Naive thymus-derived CD4-positive, alpha-beta T cell (primary cell): ENCODE measurements at regions not wholly inside any gene's neighbourhood (a gene's known extent, or its start where the extent isn't known, plus 50 kb on each side); places are given as distances from the start of the nearest gene placed in this dataset.
A peak's percentile ranks its signal among the peaks of the same experiment; 100 is the strongest.

Experiments
- ATAC-seq: fragments of 150-1000 bp; cut with Tn5 transposase; 2 replicates; pipeline ENCODE4 v1.10.0; 2021; ENCODE audit warnings: mild to moderate bottlenecking, moderate library complexity
- CTCF ChIA-PET: fragments of 350-600 bp; sonication (Branson Sonifier 250); formaldehyde crosslinking; loops from one replicate; lab custom pipeline; 2021; ENCODE audit warnings: antibody characterized with exemption; lab: Charles Lee
- POLR2A ChIA-PET: fragments of 350-600 bp; sonication (Branson Sonifier 250); formaldehyde crosslinking; loops from one replicate; lab custom pipeline; 2021; ENCODE audit warnings: antibody characterized with exemption, inconsistent platforms; lab: Charles Lee
- DNase-seq, 9 donors: peaks; one replicate each; pipeline versions ENCODE4 v3.0.0 to v3.0.0-alpha.2; 2020 to 2022; ENCODE audit warnings: mixed read lengths in 1 of 9
- H3K27ac ChIP-seq: one replicate; pipeline ENCODE4 v1.7.0; 2013; ENCODE audit warnings: mild to moderate bottlenecking, low read depth, low read length, moderate library complexity
- H3K27me3 ChIP-seq, 2 donors: one replicate each; pipeline ENCODE4 v1.7.0; 2013; ENCODE audit warnings: low read length in 2 of 2, mild to moderate bottlenecking in 2 of 2, moderate library complexity in 2 of 2; ENCODE audit not compliant: control insufficient read depth in 2 of 2, insufficient read depth in 2 of 2
- H3K36me3 ChIP-seq, 3 experiments: 1 replicate in 2 of 3; 2 replicates in 1 of 3; pipeline ENCODE4 v1.7.0; 2013; ENCODE audit warnings: low read length in 3 of 3, mild to moderate bottlenecking in 3 of 3, moderate library complexity in 1 of 3; ENCODE audit not compliant: insufficient read depth in 3 of 3, control insufficient read depth in 2 of 3
- H3K4me1 ChIP-seq, 2 donors: one replicate each; pipeline ENCODE4 v1.7.0; 2013; ENCODE audit warnings: low read length in 2 of 2, mild to moderate bottlenecking in 2 of 2, moderate library complexity in 1 of 2; ENCODE audit not compliant: control insufficient read depth in 2 of 2, insufficient read depth in 2 of 2
- H3K4me3 ChIP-seq: 2 replicates; pipeline ENCODE4 v1.7.0; 2013; ENCODE audit warnings: mild to moderate bottlenecking, low read length
- H3K9me3 ChIP-seq, 3 experiments: 1 replicate in 2 of 3; 2 replicates in 1 of 3; pipeline ENCODE4 v1.7.0; 2013; ENCODE audit warnings: low read length in 3 of 3; ENCODE audit not compliant: control insufficient read depth in 2 of 3
- H3K27ac Mint-ChIP-seq, 9 donors: one replicate each; pipeline ENCODE4 v1.8.0; 2020 to 2022; ENCODE audit warnings: mixed read lengths in 9 of 9, mild to moderate bottlenecking in 8 of 9, moderate library complexity in 5 of 9, inconsistent platforms in 2 of 9
- H3K27me3 Mint-ChIP-seq, 5 donors: one replicate each; pipeline ENCODE4 v1.8.0; 2021 to 2022; ENCODE audit warnings: mixed read lengths in 5 of 5, mild to moderate bottlenecking in 1 of 5
- H3K36me3 Mint-ChIP-seq, 5 donors: one replicate each; pipeline ENCODE4 v1.8.0; 2020 to 2022; ENCODE audit warnings: mixed read lengths in 5 of 5, mild to moderate bottlenecking in 3 of 5, inconsistent platforms in 1 of 5
- H3K4me1 Mint-ChIP-seq, 7 donors: one replicate each; pipeline ENCODE4 v1.8.0; 2020 to 2022; ENCODE audit warnings: mixed read lengths in 7 of 7, mild to moderate bottlenecking in 3 of 7, inconsistent platforms in 1 of 7
- H3K4me3 Mint-ChIP-seq, 10 donors: one replicate each; pipeline ENCODE4 v1.8.0; 2020 to 2022; ENCODE audit warnings: mild to moderate bottlenecking in 10 of 10, mixed read lengths in 10 of 10, moderate library complexity in 6 of 10, inconsistent platforms in 2 of 10
- H3K9me3 Mint-ChIP-seq, 11 donors: one replicate each; pipeline ENCODE4 v1.8.0; 2020 to 2022; ENCODE audit warnings: mixed read lengths in 11 of 11, mild to moderate bottlenecking in 4 of 11, inconsistent platforms in 1 of 11, moderate library complexity in 1 of 11
- intact Hi-C, 2 donors: fragments of 100-400 bp; cut with micrococcal nuclease; formaldehyde crosslinking; loops; one replicate each; pipeline ENCODE4 v1.15.1; 2023

DNA sequence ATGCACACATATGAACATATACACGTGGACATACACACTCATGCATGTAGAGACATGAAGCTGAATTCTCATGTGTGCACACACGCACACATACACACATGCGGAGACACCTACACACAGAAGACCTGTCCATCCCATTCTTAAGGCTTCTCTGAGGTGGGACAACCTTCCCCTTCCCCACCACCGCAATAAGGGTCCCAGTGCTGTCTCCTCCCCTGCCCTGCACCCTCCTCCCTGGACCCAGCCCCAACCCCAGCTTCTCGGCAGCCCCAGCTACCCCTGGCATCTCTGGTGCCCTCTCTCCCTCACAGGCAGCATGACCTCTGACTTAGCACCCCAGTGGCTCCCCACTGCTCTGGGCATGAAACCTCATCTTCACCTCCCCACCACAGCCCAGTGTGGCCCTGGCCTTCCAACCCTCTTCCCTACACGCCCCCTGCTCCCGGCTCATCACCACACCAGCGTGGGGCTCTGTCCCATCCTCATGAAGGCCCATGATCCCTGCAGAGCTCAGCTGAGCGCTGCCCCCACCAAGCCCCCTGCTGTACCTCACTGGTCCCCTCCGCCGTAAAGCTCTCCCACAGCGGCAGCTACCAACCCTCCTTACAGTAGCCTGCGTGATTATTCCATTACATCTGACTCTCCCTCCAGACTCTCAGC is 204.1 kb upstream of the ZNF536 start:
- H3K27ac Mint-ChIP-seq: no peak overlapping the region
- ATAC-seq: no peak

DNA sequence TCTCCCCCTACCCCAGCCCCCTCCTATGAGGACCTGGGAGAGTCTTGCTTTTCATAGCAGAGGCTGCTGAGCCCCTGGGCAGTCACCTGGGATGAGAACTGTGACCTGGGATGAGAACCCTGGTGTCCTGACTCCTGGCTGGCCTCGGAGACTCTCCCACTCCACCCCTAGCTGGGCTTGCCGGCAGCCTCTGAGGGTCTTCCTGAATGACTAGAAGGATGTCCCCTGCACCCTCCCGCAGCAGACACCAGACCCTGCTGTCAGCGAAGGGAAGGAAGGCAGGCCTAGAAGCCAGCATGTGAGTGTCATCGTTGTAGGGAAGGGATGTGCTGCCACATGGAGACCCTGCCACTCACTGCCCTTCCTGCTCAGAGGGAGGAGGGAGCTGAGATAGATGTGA is 203.4 kb upstream of the ZNF536 start:
- no peak for ATAC-seq
- no peak for DNase-seq
- Mint-ChIP-seq H3K9me3 (peaks cover 0 to 6% (median 0%) of the 10 kb centered on the region in 11 donors), H3K4me3 (no peak overlapping the region), H3K27ac (no peak overlapping the region), H3K36me3 (no peaks in the 10 kb centered on the region), H3K27me3 (peaks cover 0 to 26% (median 4%) of the 10 kb centered on the region in 5 donors), H3K4me1 (no peaks in the 10 kb centered on the region)
- Histone ChIP-seq H3K27ac (no peak overlapping the region), H3K36me3 (no peaks in the 10 kb centered on the region), H3K9me3 (no peaks in the 10 kb centered on the region), H3K4me3 (no peak overlapping the region), H3K27me3 (no peaks in the 10 kb centered on the region), H3K4me1 (no peaks in the 10 kb centered on the region)
- intact Hi-C loops: no loop called here
- ChIA-PET POLR2A (no interaction called here), CTCF (no interaction called here)

More for the DNA sequence above, 204.1 kb upstream of the ZNF536 start:
- DNase-seq: no peak
- H3K27me3 Mint-ChIP-seq: peaks cover 0 to 24% (median 4%) of the 10 kb centered on the region in 5 donors
- H3K36me3 Mint-ChIP-seq: no peaks in the 10 kb centered on the region
- ChIA-PET CTCF (no interaction called here), POLR2A (no interaction called here)
- no peak overlapping the region for H3K27ac ChIP-seq
- no peaks in the 10 kb centered on the region for H3K4me1 Mint-ChIP-seq
- no peaks in the 10 kb centered on the region for H3K27me3 ChIP-seq
- no peaks in the 10 kb centered on the region for H3K36me3 ChIP-seq
- H3K9me3 ChIP-seq: no peaks in the 10 kb centered on the region
- no peaks in the 10 kb centered on the region for H3K4me1 ChIP-seq
- no peak overlapping the region for H3K4me3 ChIP-seq
- intact Hi-C loops: no loop called here
- H3K4me3 Mint-ChIP-seq: no peak overlapping the region
- peaks cover 0 to 9% (median 0%) of the 10 kb centered on the region in 11 donors for H3K9me3 Mint-ChIP-seq

DNA sequence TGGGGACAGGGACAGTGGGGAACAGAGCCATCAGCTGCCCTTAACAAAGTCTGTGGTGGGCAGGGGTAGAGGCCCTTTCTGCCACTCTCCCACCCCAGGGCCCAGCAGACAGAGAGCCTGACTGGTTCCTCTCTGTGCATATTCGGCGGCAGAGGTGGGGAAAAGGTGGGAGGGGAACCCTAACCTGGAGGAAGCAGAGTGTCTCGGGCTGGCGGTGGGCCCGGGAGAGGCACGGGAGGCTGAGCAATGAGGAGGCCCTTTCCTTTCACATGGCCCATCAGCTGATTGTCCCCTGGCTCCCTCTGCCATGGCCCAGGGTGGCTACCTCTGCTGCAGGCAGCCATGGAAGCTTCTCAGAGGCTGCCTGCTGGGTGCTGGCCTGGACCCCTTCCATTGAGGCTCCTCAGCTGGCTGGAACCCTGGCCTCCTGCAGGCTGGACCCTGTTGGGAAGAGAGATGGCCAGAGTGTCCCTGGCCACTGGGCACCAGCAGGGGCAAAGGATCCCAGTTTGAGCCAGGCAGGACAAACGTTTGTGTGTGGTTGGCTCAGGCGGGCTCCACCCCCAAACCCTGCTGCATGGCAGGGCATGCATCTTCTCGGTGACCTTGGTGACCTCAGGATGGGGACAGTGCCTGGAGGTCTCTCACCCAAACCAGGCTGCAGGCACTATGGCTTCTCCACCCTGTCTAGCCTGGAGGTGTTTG is 202.8 kb upstream of the ZNF536 start:
- H3K27ac Mint-ChIP-seq: no peak overlapping the region
- no peaks in the 10 kb centered on the region for H3K36me3 Mint-ChIP-seq
- no peak overlapping the region for H3K4me3 ChIP-seq
- POLR2A ChIA-PET: no interaction called here
- no peaks in the 10 kb centered on the region for H3K27me3 ChIP-seq
- H3K9me3 Mint-ChIP-seq: peaks cover 0 to 5% (median 0%) of the 10 kb centered on the region in 11 donors
- DNase-seq (no peak), ATAC-seq (no peak)
- CTCF ChIA-PET: no interaction called here
- no peak overlapping the region for H3K4me3 Mint-ChIP-seq
- H3K36me3 ChIP-seq: no peaks in the 10 kb centered on the region
- no peak overlapping the region for H3K27ac ChIP-seq
- H3K9me3 ChIP-seq: no peaks in the 10 kb centered on the region
- no peaks in the 10 kb centered on the region for H3K4me1 Mint-ChIP-seq
- no peaks in the 10 kb centered on the region for H3K4me1 ChIP-seq
- H3K27me3 Mint-ChIP-seq: peaks cover 0 to 28% (median 4%) of the 10 kb centered on the region in 5 donors
- intact Hi-C loops: no loop called here

DNA sequence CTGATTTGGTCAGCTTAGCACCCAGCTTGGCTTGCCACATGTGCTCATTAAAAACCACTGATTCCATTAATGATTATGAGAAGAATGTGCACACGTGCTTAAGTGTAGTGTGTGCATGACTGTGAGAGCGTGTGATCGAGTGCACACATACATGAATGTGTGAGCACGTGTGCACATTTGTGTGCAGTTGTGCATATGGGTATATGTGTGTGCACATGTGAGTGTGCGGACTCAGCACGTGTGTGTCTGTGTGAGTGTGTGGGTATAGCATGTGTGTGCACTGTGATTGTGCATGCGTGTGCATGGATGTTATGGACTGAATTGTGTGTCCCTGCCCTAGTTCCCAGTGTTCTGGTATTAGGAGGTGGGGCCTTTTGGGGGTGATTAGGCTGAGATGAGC is 202.1 kb upstream of the ZNF536 start:
- Mint-ChIP-seq H3K27me3 (peaks cover 0 to 21% (median 4%) of the 10 kb centered on the region in 5 donors), H3K4me3 (no peak overlapping the region), H3K4me1 (no peaks in the 10 kb centered on the region), H3K27ac (no peak overlapping the region), H3K9me3 (peaks cover 0 to 4% (median 0%) of the 10 kb centered on the region in 11 donors), H3K36me3 (no peaks in the 10 kb centered on the region)
- H3K27ac ChIP-seq: no peak overlapping the region
- no peaks in the 10 kb centered on the region for H3K4me1 ChIP-seq
- intact Hi-C loops: no loop called here
- no peaks in the 10 kb centered on the region for H3K27me3 ChIP-seq
- POLR2A ChIA-PET: no interaction called here
- H3K9me3 ChIP-seq: no peaks in the 10 kb centered on the region
- no peak overlapping the region for H3K4me3 ChIP-seq
- no peak for DNase-seq
- no peaks in the 10 kb centered on the region for H3K36me3 ChIP-seq
- no peak for ATAC-seq
- CTCF ChIA-PET: no interaction called here

DNA sequence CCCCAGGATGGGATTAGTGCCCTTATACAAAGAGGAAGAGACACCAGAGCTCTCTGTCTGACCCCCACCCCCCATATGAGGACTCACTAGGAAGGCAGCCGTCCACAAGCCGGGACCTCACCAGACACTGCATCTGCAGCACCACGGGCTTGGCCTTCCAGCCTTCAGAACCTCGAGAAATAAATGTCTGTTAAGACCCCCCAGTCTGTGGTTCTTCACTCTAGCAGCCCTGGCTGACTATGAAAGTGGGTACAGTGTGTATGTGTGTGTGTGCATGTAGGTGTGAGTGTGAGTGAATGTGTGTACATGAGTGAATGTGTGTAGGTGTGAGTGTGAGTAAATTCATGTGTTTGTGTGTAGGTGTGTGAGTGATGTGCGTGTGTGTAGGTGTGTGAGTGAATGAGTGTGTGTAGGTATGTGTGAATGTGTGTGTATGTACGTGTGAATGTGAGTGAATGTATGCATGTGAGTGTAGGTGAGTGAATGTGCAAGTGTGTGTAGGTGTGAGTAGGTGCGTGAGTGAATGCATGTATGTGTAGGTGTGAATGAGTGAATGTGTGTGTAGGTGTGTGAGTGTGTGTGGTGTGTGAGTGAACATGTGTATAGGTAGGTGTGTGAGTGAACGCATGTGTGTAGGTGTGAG is 201.6 kb upstream of the ZNF536 start:
- peak; percentile 6 for ATAC-seq
- Histone ChIP-seq H3K4me3 (no peak overlapping the region), H3K27ac (no peak overlapping the region), H3K9me3 (no peaks in the 10 kb centered on the region), H3K4me1 (no peaks in the 10 kb centered on the region), H3K27me3 (no peaks in the 10 kb centered on the region), H3K36me3 (no peaks in the 10 kb centered on the region)
- DNase-seq: no peak
- Mint-ChIP-seq H3K27ac (no peak overlapping the region), H3K4me1 (no peaks in the 10 kb centered on the region), H3K36me3 (no peaks in the 10 kb centered on the region), H3K27me3 (peaks cover 0 to 19% (median 4%) of the 10 kb centered on the region in 5 donors), H3K4me3 (no peak overlapping the region), H3K9me3 (peaks cover 0 to 4% (median 0%) of the 10 kb centered on the region in 11 donors)
- CTCF ChIA-PET: no interaction called here
- POLR2A ChIA-PET: no interaction called here
- intact Hi-C loops: no loop called here

DNA sequence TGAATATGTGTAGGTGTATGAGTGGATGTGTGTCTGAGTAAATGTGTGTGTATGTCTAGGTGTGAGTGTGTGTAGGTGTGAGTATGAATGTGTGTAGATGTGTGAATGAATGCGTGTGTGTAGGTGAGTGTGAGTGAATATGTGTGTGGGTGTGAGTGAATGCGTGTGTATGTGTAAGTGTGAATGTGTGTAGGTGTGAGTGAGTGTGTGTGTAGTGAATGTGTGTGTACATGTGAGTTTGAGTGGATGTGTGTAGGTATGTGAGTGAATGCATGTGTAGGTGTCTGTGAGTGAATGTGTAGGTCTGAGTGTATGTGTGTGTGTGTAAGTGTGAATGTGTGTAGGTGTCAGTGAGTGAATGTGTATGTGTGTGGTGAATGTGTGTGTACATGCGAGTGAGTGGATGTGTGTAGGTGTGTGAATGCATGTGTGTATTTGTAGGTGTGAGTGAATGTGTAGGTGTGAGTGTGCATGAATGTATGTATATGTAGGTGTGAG is 201.0 kb upstream of the ZNF536 start:
- H3K36me3 Mint-ChIP-seq: no peaks in the 10 kb centered on the region
- H3K9me3 Mint-ChIP-seq: peaks cover 0 to 2% (median 0%) of the 10 kb centered on the region in 11 donors
- DNase-seq: no peak
- Histone ChIP-seq H3K9me3 (no peaks in the 10 kb centered on the region), H3K36me3 (no peaks in the 10 kb centered on the region), H3K27me3 (no peaks in the 10 kb centered on the region), H3K27ac (no peak overlapping the region), H3K4me1 (no peaks in the 10 kb centered on the region), H3K4me3 (no peak overlapping the region)
- no peak overlapping the region for H3K27ac Mint-ChIP-seq
- peaks cover 0 to 18% (median under 1%) of the 10 kb centered on the region in 5 donors for H3K27me3 Mint-ChIP-seq
- ChIA-PET POLR2A (no interaction called here), CTCF (no interaction called here)
- intact Hi-C loops: no loop called here
- H3K4me3 Mint-ChIP-seq: no peak overlapping the region
- no peaks in the 10 kb centered on the region for H3K4me1 Mint-ChIP-seq
- peak; percentile 7 for ATAC-seq
